Mesenchymal stem cell (in vitro differentiated cells and primary cell): ENCODE measurements at regions not wholly inside any gene's neighbourhood (a gene's known extent, or its start where the extent isn't known, plus 50 kb on each side); places are given as distances from the start of the nearest gene placed in this dataset.

Source experiments
- DNase-seq: peaks from one replicate; pipeline ENCODE4 v3.0.0-alpha.2; 2013
- H2AFZ ChIP-seq: one replicate; pipeline ENCODE4 v1.6.1; 2013; ENCODE audit warnings: low read depth, mild to moderate bottlenecking, control low read depth, inconsistent platforms, low read length, moderate library complexity
- H2AK5ac ChIP-seq: 2 replicates; pipeline ENCODE4 v1.6.1; 2013; ENCODE audit warnings: low read length, moderate library complexity, mild to moderate bottlenecking, inconsistent platforms; ENCODE audit not compliant: severe bottlenecking
- H2BK120ac ChIP-seq: one replicate; pipeline ENCODE4 v1.6.1; 2013; ENCODE audit warnings: low read depth, mild to moderate bottlenecking, inconsistent platforms, low read length, moderate library complexity
- H2BK12ac ChIP-seq, 2 experiments: one replicate each; pipeline ENCODE4 v1.6.1; 2013; ENCODE audit warnings: inconsistent platforms in 2 of 2, low read length in 2 of 2, mild to moderate bottlenecking in 2 of 2, moderate library complexity in 2 of 2, control low read depth in 1 of 2
- H2BK15ac ChIP-seq: one replicate; pipeline ENCODE4 v1.6.1; 2013; ENCODE audit warnings: mild to moderate bottlenecking, low read depth, inconsistent platforms; ENCODE audit not compliant: poor library complexity, severe bottlenecking
- H2BK5ac ChIP-seq: 2 replicates; pipeline ENCODE4 v1.6.1; 2013; ENCODE audit warnings: low read depth, mild to moderate bottlenecking, low read length, control low read depth, inconsistent platforms; ENCODE audit not compliant: poor library complexity, severe bottlenecking
- H3K14ac ChIP-seq, 2 experiments: one replicate each; pipeline ENCODE4 v1.6.1; 2013; ENCODE audit warnings: inconsistent platforms in 2 of 2, low read length in 2 of 2, control low read depth in 1 of 2, mild to moderate bottlenecking in 1 of 2, moderate library complexity in 1 of 2
- H3K18ac ChIP-seq, 2 experiments: one replicate each; pipeline ENCODE4 v1.6.1; 2013; ENCODE audit warnings: inconsistent platforms in 2 of 2, low read length in 2 of 2, control low read depth in 1 of 2, low read depth in 1 of 2, mild to moderate bottlenecking in 1 of 2
- H3K23ac ChIP-seq, 2 experiments: one replicate each; pipeline ENCODE4 v1.6.1; 2013; ENCODE audit warnings: inconsistent platforms in 2 of 2, low read length in 2 of 2, mild to moderate bottlenecking in 2 of 2, moderate library complexity in 2 of 2, control low read depth in 1 of 2
- H3K27ac ChIP-seq: 2 replicates; pipeline ENCODE4 v1.5.1; 2013; ENCODE audit warnings: mild to moderate bottlenecking, moderate library complexity, low read length, control low read depth, inconsistent platforms; ENCODE audit not compliant: poor library complexity, severe bottlenecking
- H3K27me3 ChIP-seq, 2 experiments: 2 replicates each; pipeline versions ENCODE4 v1.6.1 to v1.7.0; 2013; ENCODE audit warnings: low read length in 2 of 2, mild to moderate bottlenecking in 2 of 2, moderate library complexity in 2 of 2, control low read depth in 1 of 2, inconsistent platforms in 1 of 2; ENCODE audit not compliant: control insufficient read depth in 1 of 2, insufficient read depth in 1 of 2
- H3K36me3 ChIP-seq, 2 experiments: 2 replicates each; pipeline versions ENCODE4 v1.6.1 to v1.7.0; 2013; ENCODE audit warnings: low read length in 2 of 2, control low read depth in 1 of 2, inconsistent platforms in 1 of 2, low read depth in 1 of 2, mild to moderate bottlenecking in 1 of 2; ENCODE audit not compliant: insufficient read depth in 2 of 2, control insufficient read depth in 1 of 2
- H3K4ac ChIP-seq, 2 experiments: one replicate each; pipeline ENCODE4 v1.6.1; 2013; ENCODE audit warnings: inconsistent platforms in 2 of 2, low read length in 2 of 2, mild to moderate bottlenecking in 2 of 2, moderate library complexity in 2 of 2, control low read depth in 1 of 2, low read depth in 1 of 2
- H3K4me1 ChIP-seq: 2 replicates; pipeline ENCODE4 v1.6.1; 2013; ENCODE audit warnings: low read depth, low read length, control low read depth; ENCODE audit not compliant: control insufficient read depth, insufficient read depth
- H3K4me2 ChIP-seq: 2 replicates; pipeline ENCODE4 v1.6.1; 2013; ENCODE audit warnings: low read length, mild to moderate bottlenecking, inconsistent platforms; ENCODE audit not compliant: poor library complexity, severe bottlenecking
- H3K4me3 ChIP-seq, 2 experiments: 2 replicates each; pipeline versions ENCODE4 v1.5.1 to v1.7.0; 2013; ENCODE audit warnings: low read length in 2 of 2, mild to moderate bottlenecking in 2 of 2, control low read depth in 1 of 2, low read depth in 1 of 2; ENCODE audit not compliant: insufficient read depth in 1 of 2
- H3K79me1 ChIP-seq: replicated peaks from 2 replicates; pipeline ENCODE4 v1.6.1; 2013; ENCODE audit warnings: mild to moderate bottlenecking, control low read depth, low read length, inconsistent platforms; ENCODE audit not compliant: poor library complexity, severe bottlenecking
- H3K9ac ChIP-seq: 2 replicates; pipeline ENCODE4 v1.7.0; 2013; ENCODE audit warnings: mild to moderate bottlenecking, low read length, moderate library complexity
- H3K9me3 ChIP-seq: 2 replicates; pipeline ENCODE4 v1.7.0; 2013; ENCODE audit warnings: mild to moderate bottlenecking, low read length; ENCODE audit not compliant: control insufficient read depth
- H4K8ac ChIP-seq: one replicate; pipeline ENCODE4 v1.6.1; 2013; ENCODE audit warnings: inconsistent platforms, mild to moderate bottlenecking, low read length, moderate library complexity
- H4K91ac ChIP-seq: one replicate; pipeline ENCODE4 v1.6.1; 2013; ENCODE audit warnings: mild to moderate bottlenecking, low read length, inconsistent platforms
- WGBS: methylation state at CpG from one replicate; pipeline ENCODE4 v1.1.7; 2013; ENCODE audit warnings: mixed read lengths; 5-methylcytosine and 5-hydroxymethylcytosine counted together

- Histone ChIP-seq H2AK5ac (no peak overlapping the region), H2BK15ac (peak overlapping the region; percentile 13), H2BK120ac (peak overlapping the region; percentile 21), H3K23ac (no peak overlapping the region), H3K4ac (no peak overlapping the region), H3K27ac (no peak overlapping the region), H3K4me2 (no peak overlapping the region), H4K8ac (no peak overlapping the region), H3K4me1 (peaks cover 2% of the 10 kb centered on the region), H2BK12ac (peak overlapping the region; percentile 37 to 94), H2BK5ac (no peak overlapping the region), H3K4me3 (no peak overlapping the region), H3K9me3 (peaks cover 12% of the 10 kb centered on the region), H3K27me3 (peaks cover 0 to 34% of the 10 kb centered on the region in 2 experiments), H3K9ac (no peak overlapping the region), H3K79me1 (no peaks in the 10 kb centered on the region), H3K36me3 (no peaks in the 10 kb centered on the region), H2AFZ (no peak overlapping the region), H4K91ac (peak overlapping the region; percentile 88), H3K14ac (no peak overlapping the region), H3K18ac (peak overlapping the region in 1 of 2 experiments; percentile 47)
- 65% methylated on average over 9 of the region's 9 CpGs for WGBS
- peak; percentile 29 for DNase-seq
These were observed 134.5 kb upstream of the FOXF1 start for GRCh38 chr16:86375851-86376250.

GRCh38 chr16:86376837-86377236, 133.5 kb upstream of the FOXF1 start:
- Histone ChIP-seq H3K4ac (peak overlapping the region in 1 of 2 experiments; percentile 68), H2AFZ (no peak overlapping the region), H3K9ac (no peak overlapping the region), H3K9me3 (peaks cover 12% of the 10 kb centered on the region), H4K8ac (peak overlapping the region; percentile 21), H3K23ac (no peak overlapping the region), H3K27ac (no peak overlapping the region), H3K36me3 (no peaks in the 10 kb centered on the region), H2BK5ac (no peak overlapping the region), H3K4me1 (peaks cover 2% of the 10 kb centered on the region), H3K14ac (no peak overlapping the region), H2BK12ac (peak overlapping the region in 1 of 2 experiments; percentile 95), H3K27me3 (peaks cover 0 to 25% of the 10 kb centered on the region in 2 experiments), H3K79me1 (no peaks in the 10 kb centered on the region), H2BK15ac (no peak overlapping the region), H2BK120ac (no peak overlapping the region), H4K91ac (no peak overlapping the region), H2AK5ac (no peak overlapping the region), H3K18ac (peak overlapping the region in 1 of 2 experiments; percentile 51), H3K4me2 (no peak overlapping the region), H3K4me3 (no peak overlapping the region)
- 73% methylated on average over 3 of the region's 4 CpGs for WGBS
- DNase-seq, result no peak

GRCh38 chr16:86377251-86378022, 132.9 kb upstream of the FOXF1 start:
- Histone ChIP-seq H3K27me3 (peaks cover 0 to 19% of the 10 kb centered on the region in 2 experiments), H3K4ac (peak overlapping the region; percentile 42 to 59), H3K4me2 (no peak overlapping the region), H3K14ac (no peak overlapping the region), H2BK12ac (peak overlapping the region; percentile 87 to 98), H3K4me3 (no peak overlapping the region), H3K9ac (no peak overlapping the region), H3K4me1 (peaks cover 2% of the 10 kb centered on the region), H4K91ac (peak overlapping the region; percentile 94), H2AK5ac (no peak overlapping the region), H2BK15ac (peak overlapping the region; percentile 88), H3K36me3 (no peaks in the 10 kb centered on the region), H3K18ac (peak overlapping the region in 1 of 2 experiments; percentile 80), H4K8ac (peak overlapping the region; percentile 79), H3K23ac (no peak overlapping the region), H3K27ac (no peak overlapping the region), H3K79me1 (no peaks in the 10 kb centered on the region), H2BK120ac (no peak overlapping the region), H2AFZ (no peak overlapping the region), H2BK5ac (no peak overlapping the region), H3K9me3 (peaks cover 12% of the 10 kb centered on the region)
- WGBS, result 92% methylated on average over 27 of the region's 27 CpGs
- DNase-seq, result no peak

- H2AK5ac ChIP-seq, result no peak overlapping the region
- peak overlapping the region; percentile 79 for H4K8ac ChIP-seq
- peaks cover 12% of the 10 kb centered on the region for H3K9me3 ChIP-seq
- H2BK5ac ChIP-seq, result no peak overlapping the region
- H3K14ac ChIP-seq, result no peak overlapping the region
- H3K79me1 ChIP-seq, result no peaks in the 10 kb centered on the region
- peaks cover 2% of the 10 kb centered on the region for H3K4me1 ChIP-seq
- no peaks in the 10 kb centered on the region for H3K36me3 ChIP-seq
- peak overlapping the region; percentile 80 to 90 for H3K18ac ChIP-seq
- no peak overlapping the region for H3K4me3 ChIP-seq
- peaks cover 0 to 14% of the 10 kb centered on the region in 2 experiments for H3K27me3 ChIP-seq
- no peak overlapping the region for H2AFZ ChIP-seq
- H4K91ac ChIP-seq, result peak overlapping the region; percentile 94
- no peak overlapping the region for H3K23ac ChIP-seq
- WGBS, result 96% methylated on average over 9 of the region's 9 CpGs
- no peak overlapping the region for H3K4me2 ChIP-seq
- no peak for DNase-seq
- H3K4ac ChIP-seq, result peak overlapping the region; percentile 42 to 59
- peak overlapping the region; percentile 88 for H2BK15ac ChIP-seq
- H3K27ac ChIP-seq, result no peak overlapping the region
- peak overlapping the region; percentile 57 for H2BK120ac ChIP-seq
- H3K9ac ChIP-seq, result no peak overlapping the region
- peak overlapping the region; percentile 96 to 98 for H2BK12ac ChIP-seq
These were observed 132.2 kb upstream of the FOXF1 start for GRCh38 chr16:86378128-86378527.
